Upper lobe of left lung (tissue), 6 donors: ENCODE measurements at regions not wholly inside any gene's neighbourhood (a gene's known extent, or its start where the extent isn't known, plus 50 kb on each side); places are given as distances from the start of the nearest gene placed in this dataset.

Experiments
- ATAC-seq, 2 donors: fragments of 200-7000 bp; cut with Tn5 transposase; one replicate each; pipeline ENCODE4 v1.9.1; 2022; ENCODE audit warnings: mild to moderate bottlenecking in 2 of 2, moderate library complexity in 2 of 2; ENCODE audit not compliant: low FRiP score in 2 of 2
- DNase-seq, 2 donors: peaks; one replicate each; pipeline ENCODE4 v3.0.0-alpha.2; 2019 to 2020
- H3K27ac ChIP-seq, 4 donors: fragments of 200-600 bp; sonication (generic); one replicate each; pipeline ENCODE4 v1.5.1; 2016 to 2019
- H3K27me3 ChIP-seq, 4 donors: fragments of 200-600 bp; sonication (generic); one replicate each; pipeline ENCODE4 v1.5.1; 2017 to 2019
- H3K36me3 ChIP-seq, 4 donors: fragments of 200-600 bp; sonication (generic); one replicate each; pipeline ENCODE4 v1.5.1; 2016 to 2019
- H3K4me1 ChIP-seq, 4 donors: fragments of 200-600 bp; sonication (generic); one replicate each; pipeline ENCODE4 v1.5.1; 2018 to 2019
- H3K4me3 ChIP-seq, 4 donors: fragments of 200-600 bp; sonication (generic); one replicate each; pipeline ENCODE4 v1.5.1; 2017 to 2019; ENCODE audit warnings: mild to moderate bottlenecking in 2 of 4, moderate library complexity in 1 of 4
- H3K9me3 ChIP-seq, 4 donors: fragments of 200-600 bp; sonication (generic); one replicate each; pipeline ENCODE4 v1.5.1; 2018 to 2019
- EP300 ChIP-seq, 4 donors: sonication (generic); formaldehyde crosslinking; IDR thresholded peaks; one replicate each; pipeline ENCODE4 v1.5.1; 2017; ENCODE audit warnings: antibody characterized with exemption in 4 of 4, control low read depth in 2 of 4
- POLR2A ChIP-seq, 4 donors: fragments of 450-650 bp; IDR thresholded peaks; one replicate each; pipeline ENCODE4 v1.5.1; 2016 to 2017; ENCODE audit warnings: antibody characterized with exemption in 4 of 4, mild to moderate bottlenecking in 2 of 4
- POLR2AphosphoS5 ChIP-seq, 2 donors: sonication (generic); formaldehyde crosslinking; IDR thresholded peaks; one replicate each; pipeline ENCODE4 v1.5.1; 2017; ENCODE audit warnings: antibody characterized with exemption in 2 of 2
- WGBS, 2 donors: methylation state at CpG; one replicate each; pipeline ENCODE4 v1.1.5; 2017 to 2018; 5-methylcytosine and 5-hydroxymethylcytosine counted together
- TF ChIP-seq, protein P1 (sequence below), 6 experiments: fragments of 450-650 bp in 4 of 6; fragments of 200-600 bp in 2 of 6; sonication (generic) in 2 of 6; IDR thresholded peaks; one replicate each; pipeline ENCODE4 v1.5.1; 2016 to 2019; ENCODE audit warnings: antibody characterized with exemption in 6 of 6
- donor health status: DM: no; HTN: no; CAD: no; lungs with moderate emphysema.
- donor health status: DM: no; HTN: yes; CAD: no; lungs with severe emphysema.

DNA sequence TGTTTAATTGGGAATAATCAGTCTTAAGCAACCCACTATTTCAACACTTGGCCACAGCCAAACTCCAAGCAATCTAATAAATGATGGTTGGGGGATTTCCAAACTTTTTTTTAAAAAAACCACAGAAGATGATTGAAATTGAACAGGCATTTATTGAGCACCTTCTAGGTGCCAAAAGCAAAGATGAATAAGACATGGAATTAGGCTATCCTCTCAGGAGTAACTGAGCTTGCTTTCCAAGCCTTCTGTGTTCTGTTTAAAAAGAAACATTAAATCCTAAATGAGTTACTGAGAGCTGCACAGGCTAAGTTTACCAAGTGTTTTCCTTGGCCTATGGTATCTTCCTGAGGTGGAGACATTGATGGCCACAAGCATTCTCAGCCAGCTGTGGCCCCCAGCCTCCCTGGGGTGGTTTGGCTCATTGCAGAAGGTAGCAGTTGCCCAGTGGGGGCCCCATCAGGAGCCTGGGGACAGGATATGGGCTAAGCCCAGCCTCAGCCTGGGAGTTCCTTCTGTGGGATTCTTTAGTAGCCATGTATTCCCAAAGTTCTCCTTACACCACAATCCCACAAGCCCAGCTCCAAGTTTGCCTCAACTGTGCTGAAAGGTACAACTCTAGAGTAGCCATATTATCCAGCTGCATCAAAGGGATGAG lies 174.3 kb downstream of the C1D start:
- no peak for TF ChIP-seq POLR2AphosphoS5 (IDR thresholded peaks at IDR 0.05)
- no peak for TF ChIP-seq POLR2A (IDR thresholded peaks at IDR 0.05)
- no peak for TF ChIP-seq EP300 (IDR thresholded peaks at IDR 0.05)
- TF ChIP-seq, protein P1, sequence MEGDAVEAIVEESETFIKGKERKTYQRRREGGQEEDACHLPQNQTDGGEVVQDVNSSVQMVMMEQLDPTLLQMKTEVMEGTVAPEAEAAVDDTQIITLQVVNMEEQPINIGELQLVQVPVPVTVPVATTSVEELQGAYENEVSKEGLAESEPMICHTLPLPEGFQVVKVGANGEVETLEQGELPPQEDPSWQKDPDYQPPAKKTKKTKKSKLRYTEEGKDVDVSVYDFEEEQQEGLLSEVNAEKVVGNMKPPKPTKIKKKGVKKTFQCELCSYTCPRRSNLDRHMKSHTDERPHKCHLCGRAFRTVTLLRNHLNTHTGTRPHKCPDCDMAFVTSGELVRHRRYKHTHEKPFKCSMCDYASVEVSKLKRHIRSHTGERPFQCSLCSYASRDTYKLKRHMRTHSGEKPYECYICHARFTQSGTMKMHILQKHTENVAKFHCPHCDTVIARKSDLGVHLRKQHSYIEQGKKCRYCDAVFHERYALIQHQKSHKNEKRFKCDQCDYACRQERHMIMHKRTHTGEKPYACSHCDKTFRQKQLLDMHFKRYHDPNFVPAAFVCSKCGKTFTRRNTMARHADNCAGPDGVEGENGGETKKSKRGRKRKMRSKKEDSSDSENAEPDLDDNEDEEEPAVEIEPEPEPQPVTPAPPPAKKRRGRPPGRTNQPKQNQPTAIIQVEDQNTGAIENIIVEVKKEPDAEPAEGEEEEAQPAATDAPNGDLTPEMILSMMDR (IDR thresholded peaks at IDR 0.05), result no peak
- no peak overlapping the region for H3K4me3 ChIP-seq
- H3K9me3 ChIP-seq, result no peaks in the 10 kb centered on the region
- H3K27me3 ChIP-seq, result no peaks in the 10 kb centered on the region
- DNase-seq (no peak), ATAC-seq (no peak)
- H3K36me3 ChIP-seq, result no peaks in the 10 kb centered on the region
- no peaks in the 10 kb centered on the region for H3K4me1 ChIP-seq
- no peak overlapping the region for H3K27ac ChIP-seq

DNA sequence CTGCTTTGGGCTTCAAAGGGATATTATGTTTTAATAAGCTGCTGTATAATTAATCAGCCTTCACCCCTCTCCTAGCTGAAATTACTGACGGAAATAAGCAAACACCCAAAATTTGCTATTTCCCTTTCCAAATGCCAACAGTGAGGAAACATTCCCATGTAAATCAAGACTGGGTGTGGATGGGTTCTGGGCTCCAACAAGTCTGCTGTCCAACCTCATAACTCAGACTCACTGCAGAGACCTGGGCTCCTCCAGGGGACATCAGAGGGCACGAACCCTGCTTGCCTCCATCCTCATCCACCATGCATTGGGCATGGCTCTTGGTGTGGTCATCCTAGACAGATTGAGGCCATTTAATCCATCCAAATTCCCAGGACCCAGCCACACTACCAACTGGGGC lies 173.7 kb downstream of the C1D start:
- ATAC-seq (no peak), DNase-seq (no peak)
- Histone ChIP-seq H3K4me3 (no peak overlapping the region), H3K27me3 (no peaks in the 10 kb centered on the region), H3K36me3 (no peaks in the 10 kb centered on the region), H3K4me1 (no peaks in the 10 kb centered on the region), H3K27ac (no peak overlapping the region), H3K9me3 (no peaks in the 10 kb centered on the region)
- TF ChIP-seq POLR2A (IDR thresholded peaks at IDR 0.05) (no peak), EP300 (IDR thresholded peaks at IDR 0.05) (no peak)
- WGBS, 2 donors, result 80 to 93% methylated on average over 2 of the region's 2 CpGs

DNA sequence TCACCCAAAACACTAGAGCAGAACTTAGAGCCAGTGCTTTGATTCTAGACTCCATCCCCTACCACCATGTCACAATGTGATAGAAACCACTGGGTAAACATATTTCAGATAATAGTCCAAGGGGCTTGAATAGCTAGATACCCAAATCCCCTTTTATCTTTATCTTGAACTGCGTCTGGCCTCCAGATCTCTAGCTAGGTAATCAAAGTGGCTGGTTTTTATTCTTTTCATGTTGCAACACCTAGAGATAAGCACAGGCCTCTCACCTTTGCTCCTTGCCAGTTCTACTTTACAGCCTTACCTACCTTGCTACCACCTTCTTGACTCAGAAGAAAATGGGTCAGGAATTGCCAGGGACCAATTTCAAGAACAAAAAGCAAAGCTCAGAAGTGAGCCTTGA lies 171.2 kb downstream of the C1D start:
- no peaks in the 10 kb centered on the region for H3K9me3 ChIP-seq
- no peak for DNase-seq
- H3K27me3 ChIP-seq, result no peaks in the 10 kb centered on the region
- no peaks in the 10 kb centered on the region for H3K36me3 ChIP-seq
- no peaks in the 10 kb centered on the region for H3K4me1 ChIP-seq
- no peak overlapping the region for H3K27ac ChIP-seq
- no peak overlapping the region for H3K4me3 ChIP-seq
- TF ChIP-seq EP300 (IDR thresholded peaks at IDR 0.05) (no peak), POLR2AphosphoS5 (IDR thresholded peaks at IDR 0.05) (no peak), POLR2A (IDR thresholded peaks at IDR 0.05) (no peak)
- 71 to 73% methylated on average over 1 of the region's 1 CpG for WGBS, 2 donors
- ATAC-seq, result no peak

DNA sequence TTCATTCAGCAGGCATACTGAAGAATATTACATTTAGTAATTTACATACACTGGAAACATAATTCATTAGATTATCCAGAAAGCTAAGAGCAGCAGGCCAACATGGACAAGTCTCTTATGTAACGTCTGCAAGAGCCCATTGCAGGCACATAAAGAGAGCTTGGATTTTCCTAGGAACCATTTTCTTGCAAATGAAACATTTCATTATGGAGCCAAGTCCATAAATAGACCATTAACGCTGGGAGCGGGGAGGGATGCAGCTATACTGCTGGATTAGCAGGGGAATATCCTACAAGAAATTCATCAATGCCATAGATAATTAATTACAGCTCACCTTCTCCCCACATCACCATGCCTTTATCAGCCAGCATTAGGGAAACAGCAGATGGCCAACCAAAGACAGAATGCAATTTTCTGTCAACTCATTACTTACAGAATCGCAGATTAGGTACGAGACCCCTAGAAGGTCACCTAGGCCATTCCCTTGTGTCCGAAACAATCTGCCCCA lies 170.4 kb downstream of the C1D start:
- H3K36me3 ChIP-seq, result no peaks in the 10 kb centered on the region
- no peak for DNase-seq
- no peak overlapping the region for H3K27ac ChIP-seq
- no peak overlapping the region for H3K4me3 ChIP-seq
- H3K9me3 ChIP-seq, result no peaks in the 10 kb centered on the region
- H3K4me1 ChIP-seq, result no peaks in the 10 kb centered on the region
- no peaks in the 10 kb centered on the region for H3K27me3 ChIP-seq
- ATAC-seq, result no peak
- 83 to 85% methylated on average over 6 of the region's 6 CpGs for WGBS, 2 donors
- TF ChIP-seq POLR2AphosphoS5 (IDR thresholded peaks at IDR 0.05), result no peak
- TF ChIP-seq EP300 (IDR thresholded peaks at IDR 0.05), result no peak
- no peak for TF ChIP-seq POLR2A (IDR thresholded peaks at IDR 0.05)
- TF ChIP-seq, protein P1 (IDR thresholded peaks at IDR 0.05), result no peak

DNA sequence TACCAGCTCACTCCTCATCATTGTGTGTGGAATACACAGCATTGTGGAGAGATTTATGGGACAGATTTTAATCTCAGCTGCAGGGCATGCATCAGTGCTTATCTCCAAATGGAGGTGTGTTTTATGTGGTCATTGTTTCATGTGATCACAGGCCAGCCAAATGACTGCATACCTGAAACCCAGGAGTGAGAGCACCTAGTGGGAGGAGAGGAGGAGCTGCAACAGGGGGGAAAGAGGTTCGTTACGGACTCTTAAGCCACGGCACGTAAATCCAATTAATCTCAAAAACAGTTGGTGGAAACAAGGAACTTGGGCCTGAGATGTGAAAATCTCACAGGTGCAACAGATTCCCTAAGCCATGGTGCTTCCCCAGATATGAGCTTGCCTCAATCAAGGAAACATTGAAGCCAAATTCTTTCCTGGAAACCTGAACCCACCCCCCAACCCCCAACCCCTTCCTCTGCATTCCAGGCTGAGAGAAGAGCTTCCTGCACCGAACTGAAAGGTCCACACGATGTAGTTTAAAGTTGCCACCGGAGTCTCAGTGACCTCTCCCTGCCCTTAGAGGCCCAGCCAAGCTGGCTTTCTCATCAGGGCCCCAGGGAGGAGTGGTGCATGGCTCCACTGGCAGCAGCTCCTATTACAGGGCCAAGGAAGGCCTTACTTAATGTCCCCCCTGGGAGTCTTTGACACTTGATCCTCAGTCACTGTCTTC lies 167.4 kb downstream of the C1D start:
- 57 to 60% methylated on average over 6 to 7 of the region's 7 CpGs for WGBS, 2 donors
- DNase-seq, result no peak
- no peak overlapping the region for H3K27ac ChIP-seq
- H3K9me3 ChIP-seq, result no peaks in the 10 kb centered on the region
- no peaks in the 10 kb centered on the region for H3K36me3 ChIP-seq
- H3K27me3 ChIP-seq, result no peaks in the 10 kb centered on the region
- no peak overlapping the region for H3K4me3 ChIP-seq
- TF ChIP-seq POLR2AphosphoS5 (IDR thresholded peaks at IDR 0.05), result no peak
- no peak for TF ChIP-seq EP300 (IDR thresholded peaks at IDR 0.05)
- TF ChIP-seq, protein P1 (IDR thresholded peaks at IDR 0.05), result no peak
- TF ChIP-seq POLR2A (IDR thresholded peaks at IDR 0.05), result no peak
- no peaks in the 10 kb centered on the region for H3K4me1 ChIP-seq
- ATAC-seq, result no peak
